ENCODE measurements at regions not wholly inside any gene's neighbourhood (a gene's known extent, or its start where the extent isn't known, plus 50 kb on each side); places are given as distances from the start of the nearest gene placed in this dataset.

DNA sequence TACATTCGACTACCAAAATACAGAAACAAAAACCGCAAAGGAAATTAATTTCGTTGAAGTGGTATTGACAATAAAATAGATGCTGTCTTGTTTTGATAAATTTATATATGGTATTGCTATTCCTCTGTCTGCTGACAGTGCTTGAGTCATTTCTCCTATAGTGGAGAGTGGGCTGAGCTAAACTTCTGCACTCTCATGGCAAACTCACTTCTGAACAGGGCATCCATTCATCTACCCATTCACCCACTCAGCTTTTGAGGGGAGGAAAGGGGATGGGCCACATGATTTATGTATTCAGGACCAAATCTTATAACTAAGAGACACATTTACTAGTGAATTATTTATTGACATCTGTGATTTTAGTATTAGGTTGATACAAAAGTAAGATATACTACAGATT lies 137.6 kb upstream of the PLXNA4 start:
- CTCF ChIA-PET, result no interaction called here
- TF ChIP-seq CTCF (IDR thresholded peaks at IDR 0.05), result no peak
- H3K9me3 Mint-ChIP-seq, result no peaks in the 10 kb centered on the region
- DNase-seq (no peak), ATAC-seq (ENCODE audit: low read depth) (no peak)
- H3K36me3 Mint-ChIP-seq (ENCODE audit: low read depth), result no peaks in the 10 kb centered on the region
- no peaks in the 10 kb centered on the region for H3K27me3 Mint-ChIP-seq
- no peak overlapping the region for H3K27ac Mint-ChIP-seq
- POLR2A ChIA-PET, result no interaction called here
- intact Hi-C loops (cut with micrococcal nuclease), result no loop called here
- H3K4me1 Mint-ChIP-seq, result no peaks in the 10 kb centered on the region
- H3K4me3 Mint-ChIP-seq, result no peak overlapping the region

DNA sequence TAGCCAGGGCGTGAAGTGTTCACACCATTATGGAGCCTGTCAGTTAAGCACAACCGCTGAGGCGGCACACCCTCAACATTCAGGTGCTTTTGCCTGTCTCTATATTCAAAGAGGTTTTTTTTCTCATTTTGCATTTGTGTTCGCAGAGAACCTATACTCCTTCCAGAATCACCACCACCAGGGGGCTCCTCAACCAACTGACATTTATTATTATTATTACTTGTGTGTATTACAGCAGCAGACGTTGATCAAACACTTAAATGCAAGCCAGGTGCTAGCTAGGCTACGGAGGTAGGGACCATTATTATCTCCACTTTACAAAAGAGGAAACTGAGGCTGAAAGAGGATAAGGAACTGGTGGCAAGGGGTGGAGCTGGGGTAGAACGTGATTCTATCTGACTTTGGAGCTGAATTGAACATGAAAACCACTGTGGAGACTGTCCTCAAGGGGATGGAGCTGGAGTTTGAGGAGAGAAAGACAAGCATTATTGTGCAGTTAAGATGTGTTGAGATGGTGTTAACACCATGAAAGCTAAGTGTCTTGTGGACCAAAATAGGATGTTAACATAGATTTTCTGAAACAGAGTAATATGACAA lies 133.8 kb upstream of the PLXNA4 start:
- H3K9me3 Mint-ChIP-seq, result no peaks in the 10 kb centered on the region
- no peak for TF ChIP-seq CTCF (IDR thresholded peaks at IDR 0.05)
- ChIA-PET POLR2A (no interaction called here), CTCF (interaction anchor here (1.9 kb wide), 1 partner anchor 724 kb away, joined by 13 read pairs; no protein-coding TSS in a partner anchor)
- ATAC-seq (ENCODE audit: low read depth) (no peak), DNase-seq (no peak)
- H3K4me1 Mint-ChIP-seq, result no peaks in the 10 kb centered on the region
- no peak overlapping the region for H3K27ac Mint-ChIP-seq
- H3K27me3 Mint-ChIP-seq, result no peaks in the 10 kb centered on the region
- intact Hi-C loops (cut with micrococcal nuclease), result loop anchor here (1.0 kb wide), 1 partner anchor 520 kb away; no protein-coding TSS in a partner anchor
- H3K36me3 Mint-ChIP-seq (ENCODE audit: low read depth), result no peaks in the 10 kb centered on the region
- H3K4me3 Mint-ChIP-seq, result no peak overlapping the region

GRCh38 chr7:132708470-132708869 lies 132.2 kb upstream of the PLXNA4 start:
- no peaks in the 10 kb centered on the region for H3K9me3 Mint-ChIP-seq
- no peak overlapping the region for H3K27ac Mint-ChIP-seq
- no peak for ATAC-seq (ENCODE audit: low read depth)
- no peak for DNase-seq
- no peak overlapping the region for H3K4me3 Mint-ChIP-seq
- TF ChIP-seq CTCF (IDR thresholded peaks at IDR 0.05), result no peak
- POLR2A ChIA-PET, result no interaction called here
- H3K4me1 Mint-ChIP-seq, result no peaks in the 10 kb centered on the region
- CTCF ChIA-PET, result no interaction called here
- H3K36me3 Mint-ChIP-seq (ENCODE audit: low read depth), result no peaks in the 10 kb centered on the region
- intact Hi-C loops (cut with micrococcal nuclease), result no loop called here
- H3K27me3 Mint-ChIP-seq, result no peaks in the 10 kb centered on the region

GRCh38 chr7:132705146-132705545 lies 128.9 kb upstream of the PLXNA4 start:
- H3K27ac Mint-ChIP-seq, result no peak overlapping the region
- no peaks in the 10 kb centered on the region for H3K27me3 Mint-ChIP-seq
- no peak for TF ChIP-seq CTCF (IDR thresholded peaks at IDR 0.05)
- H3K9me3 Mint-ChIP-seq, result no peaks in the 10 kb centered on the region
- ChIA-PET CTCF (no interaction called here), POLR2A (no interaction called here)
- intact Hi-C loops (cut with micrococcal nuclease), result no loop called here
- H3K36me3 Mint-ChIP-seq (ENCODE audit: low read depth), result no peaks in the 10 kb centered on the region
- ATAC-seq (ENCODE audit: low read depth), result no peak
- no peaks in the 10 kb centered on the region for H3K4me1 Mint-ChIP-seq
- no peak overlapping the region for H3K4me3 Mint-ChIP-seq
- no peak for DNase-seq

GRCh38 chr7:132703742-132704141 lies 127.5 kb upstream of the PLXNA4 start:
- DNase-seq, result no peak
- Mint-ChIP-seq H3K4me3 (no peak overlapping the region), H3K27me3 (no peaks in the 10 kb centered on the region), H3K4me1 (no peaks in the 10 kb centered on the region), H3K27ac (no peak overlapping the region), H3K36me3 (ENCODE audit: low read depth) (no peaks in the 10 kb centered on the region), H3K9me3 (no peaks in the 10 kb centered on the region)
- POLR2A ChIA-PET, result no interaction called here
- CTCF ChIA-PET, result interaction anchor here (1.1 kb wide), 1 partner anchor 11 kb away, joined by 3 read pairs; no protein-coding TSS in a partner anchor
- no peak for TF ChIP-seq CTCF (IDR thresholded peaks at IDR 0.05)
- intact Hi-C loops (cut with micrococcal nuclease), result no loop called here
- ATAC-seq (ENCODE audit: low read depth), result no peak
